Lower leg skin (tissue), 3 donors: ENCODE measurements at regions not wholly inside any gene's neighbourhood (a gene's known extent, or its start where the extent isn't known, plus 50 kb on each side); places are given as distances from the start of the nearest gene placed in this dataset.

Experiments
- CTCF ChIP-seq, 3 donors: fragments of 450-650 bp; IDR thresholded peaks; one replicate each; pipeline ENCODE4 v1.5.1; 2016; ENCODE audit warnings: antibody characterized with exemption in 3 of 3, mild to moderate bottlenecking in 3 of 3, moderate library complexity in 2 of 3
- POLR2A ChIP-seq, 2 donors: fragments of 450-650 bp; IDR thresholded peaks; one replicate each; pipeline ENCODE4 v1.6.1; 2016 to 2017; ENCODE audit warnings: antibody characterized with exemption in 2 of 2, mild to moderate bottlenecking in 1 of 2, moderate library complexity in 1 of 2

- TF ChIP-seq CTCF (IDR thresholded peaks at IDR 0.05) (no peak), POLR2A (IDR thresholded peaks at IDR 0.05) (no peak)
Measured at GRCh38 chr6:67698534-67698933, 936.5 kb upstream of the ADGRB3 start.
